ENCODE measurements at regions not wholly inside any gene's neighbourhood (a gene's known extent, or its start where the extent isn't known, plus 50 kb on each side); places are given as distances from the start of the nearest gene placed in this dataset.

DNA sequence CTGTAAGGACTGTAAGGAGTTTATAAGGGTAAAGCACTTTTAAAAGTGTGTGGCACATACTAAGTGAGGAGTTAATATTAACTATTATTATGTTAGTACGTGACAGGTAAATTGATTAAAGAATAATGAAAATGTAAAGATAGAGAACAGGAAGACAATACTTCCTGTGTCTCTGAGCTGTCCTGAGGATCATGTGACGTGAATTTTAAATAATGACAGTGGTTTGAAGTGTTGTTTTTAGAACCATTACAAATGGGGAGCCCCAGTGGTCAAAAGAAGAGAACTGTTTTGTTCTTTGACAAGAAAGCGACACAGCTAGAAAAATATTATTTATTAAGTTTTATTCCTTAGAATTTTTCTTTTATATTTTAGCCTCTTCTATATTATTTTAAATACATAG is 241.2 kb upstream of the STARD13 start:
- Histone ChIP-seq H3K9ac (ENCODE audit: insufficient read length) (no peak overlapping the region), H3K9me3 (ENCODE audit: low read depth, low read length) (peaks cover 4% of the 10 kb centered on the region; the same call in 1 of the 2 replicates), H3K36me3 (ENCODE audit: insufficient read depth, low read length) (no peaks in the 10 kb centered on the region), H3K4me3 (no peak overlapping the region), H3K27ac (no peak overlapping the region)
- TF ChIP-seq POLR2AphosphoS5 (IDR thresholded peaks at IDR 0.05; ENCODE audit: borderline replicate concordance, low read depth, low read length): no peak
- no peak for TF ChIP-seq FOXP2 (optimal IDR thresholded peaks at IDR 0.05; ENCODE audit: control extremely low read depth, extremely low read length, insufficient read depth)
- TF ChIP-seq EZH2 (IDR thresholded peaks at IDR 0.05): no peak
- DNase-seq (ENCODE audit: low read depth, low spot score): no peak

DNA sequence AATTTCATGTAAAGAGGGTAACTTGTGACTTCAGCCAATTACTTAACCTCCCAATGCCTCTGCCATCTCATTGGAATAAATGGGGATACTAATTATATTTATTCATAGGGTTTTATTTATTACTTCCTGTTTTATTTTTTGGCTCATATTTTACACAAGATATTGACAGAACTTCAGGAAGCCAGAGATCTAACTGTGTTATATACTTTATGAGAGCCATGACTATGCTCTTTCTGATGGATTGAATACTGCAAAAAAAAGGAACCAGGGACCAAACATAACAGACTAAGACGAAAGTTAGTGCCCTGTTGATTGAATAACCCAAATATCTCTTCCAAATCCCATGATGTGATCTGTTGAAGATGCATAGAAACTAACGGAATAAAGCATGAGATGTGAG is 243.3 kb upstream of the STARD13 start:
- peak overlapping the region; percentile 66 for H3K9ac ChIP-seq (ENCODE audit: insufficient read length)
- H3K9me3 ChIP-seq (ENCODE audit: low read depth, low read length): peaks cover 4% of the 10 kb centered on the region; the same call in 1 of the 2 replicates
- no peaks in the 10 kb centered on the region for H3K36me3 ChIP-seq (ENCODE audit: insufficient read depth, low read length)
- H3K27ac ChIP-seq: peak overlapping the region; percentile 98
- peak; percentile 49; the same call in 1 of the 2 replicates for TF ChIP-seq POLR2AphosphoS5 (IDR thresholded peaks at IDR 0.05; ENCODE audit: borderline replicate concordance, low read depth, low read length)
- no peak for TF ChIP-seq FOXP2 (optimal IDR thresholded peaks at IDR 0.05; ENCODE audit: control extremely low read depth, extremely low read length, insufficient read depth)
- DNase-seq (ENCODE audit: low read depth, low spot score): peak; percentile 83
- H3K4me3 ChIP-seq: peak overlapping the region; percentile 67

DNA sequence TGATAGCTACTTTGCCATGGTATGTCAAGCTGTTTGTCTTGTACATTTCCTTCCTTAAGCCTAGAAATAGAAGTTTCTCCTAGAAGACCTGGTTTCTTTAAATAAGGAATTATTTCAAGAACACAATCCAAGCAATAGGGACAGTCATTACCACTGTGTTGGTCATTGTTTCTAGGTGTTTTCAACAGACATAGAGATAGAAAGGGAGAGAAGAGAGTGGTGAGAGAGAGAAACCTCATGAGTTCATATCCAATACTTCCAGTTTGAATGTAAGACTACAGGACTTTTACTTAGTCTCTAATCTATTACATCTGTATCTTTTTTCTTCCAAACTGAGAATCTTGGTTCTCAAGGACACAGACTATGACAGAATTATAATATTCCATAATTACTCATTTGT is 245.9 kb upstream of the STARD13 start:
- H3K27ac ChIP-seq: no peak overlapping the region
- TF ChIP-seq POLR2AphosphoS5 (IDR thresholded peaks at IDR 0.05; ENCODE audit: borderline replicate concordance, low read depth, low read length) (no peak), EZH2 (IDR thresholded peaks at IDR 0.05) (no peak), FOXP2 (optimal IDR thresholded peaks at IDR 0.05; ENCODE audit: control extremely low read depth, extremely low read length, insufficient read depth) (no peak)
- H3K9ac ChIP-seq (ENCODE audit: insufficient read length): no peak overlapping the region
- H3K4me3 ChIP-seq: no peak overlapping the region
- peaks cover 4% of the 10 kb centered on the region; the same call in 1 of the 2 replicates for H3K9me3 ChIP-seq (ENCODE audit: low read depth, low read length)
- no peak for DNase-seq (ENCODE audit: low read depth, low spot score)
- H3K36me3 ChIP-seq (ENCODE audit: insufficient read depth, low read length): no peaks in the 10 kb centered on the region

DNA sequence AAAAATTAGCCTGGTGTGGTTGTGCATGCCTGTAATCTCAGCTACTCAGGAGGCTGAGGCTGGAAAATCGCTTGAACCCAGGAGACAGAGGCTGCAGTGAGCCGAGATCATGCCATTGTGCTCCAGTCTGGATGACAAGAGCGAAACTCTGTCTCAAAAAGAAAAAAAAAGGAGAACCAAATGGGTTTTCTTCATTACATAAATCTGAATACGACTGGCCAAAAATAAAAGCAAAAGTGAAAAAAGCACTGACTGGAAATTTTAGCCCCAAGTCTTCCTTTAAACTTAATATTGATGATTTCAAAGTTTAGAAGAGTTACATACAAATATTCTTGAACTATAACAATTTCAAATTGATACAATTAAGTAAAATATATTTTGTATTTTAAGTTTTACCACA is 249.5 kb upstream of the STARD13 start:
- no peak overlapping the region for H3K9ac ChIP-seq (ENCODE audit: insufficient read length)
- DNase-seq (ENCODE audit: low read depth, low spot score): no peak
- H3K4me3 ChIP-seq: no peak overlapping the region
- no peak overlapping the region for H3K27ac ChIP-seq
- no peaks in the 10 kb centered on the region; the same call in 1 of the 2 replicates for H3K36me3 ChIP-seq (ENCODE audit: insufficient read depth, low read length)
- TF ChIP-seq FOXP2 (optimal IDR thresholded peaks at IDR 0.05; ENCODE audit: control extremely low read depth, extremely low read length, insufficient read depth): no peak
- no peak for TF ChIP-seq POLR2AphosphoS5 (IDR thresholded peaks at IDR 0.05; ENCODE audit: borderline replicate concordance, low read depth, low read length)
- TF ChIP-seq EZH2 (IDR thresholded peaks at IDR 0.05): no peak
- H3K9me3 ChIP-seq (ENCODE audit: low read depth, low read length): peaks cover 4% of the 10 kb centered on the region; the same call in 1 of the 2 replicates

DNA sequence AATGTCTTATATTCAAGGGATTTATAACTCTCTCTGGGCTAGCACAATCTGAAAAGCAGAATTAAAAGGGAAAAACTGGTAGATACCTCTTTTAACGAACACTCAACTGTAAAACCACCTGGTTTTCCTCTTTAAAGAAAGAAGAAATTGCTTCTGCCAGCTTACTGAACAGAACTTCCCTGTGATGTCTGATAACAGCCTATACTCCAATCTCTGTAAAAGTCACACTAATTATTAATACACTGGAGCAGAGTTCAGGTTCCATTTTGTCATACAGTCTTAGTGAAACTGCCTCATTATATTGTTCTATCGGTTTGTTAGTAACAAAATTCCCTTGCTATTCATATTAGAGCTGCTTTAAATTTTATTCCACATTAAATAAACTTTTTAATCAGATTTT is 251.0 kb upstream of the STARD13 start:
- H3K36me3 ChIP-seq (ENCODE audit: insufficient read depth, low read length): no peaks in the 10 kb centered on the region; the same call in 1 of the 2 replicates
- no peaks in the 10 kb centered on the region for H3K9me3 ChIP-seq (ENCODE audit: low read depth, low read length)
- no peak overlapping the region for H3K4me3 ChIP-seq
- DNase-seq (ENCODE audit: low read depth, low spot score): no peak
- H3K27ac ChIP-seq: peak overlapping the region; percentile 88
- TF ChIP-seq POLR2AphosphoS5 (IDR thresholded peaks at IDR 0.05; ENCODE audit: borderline replicate concordance, low read depth, low read length) (no peak), EZH2 (IDR thresholded peaks at IDR 0.05) (no peak), FOXP2 (optimal IDR thresholded peaks at IDR 0.05; ENCODE audit: control extremely low read depth, extremely low read length, insufficient read depth) (no peak)
- no peak overlapping the region for H3K9ac ChIP-seq (ENCODE audit: insufficient read length)

DNA sequence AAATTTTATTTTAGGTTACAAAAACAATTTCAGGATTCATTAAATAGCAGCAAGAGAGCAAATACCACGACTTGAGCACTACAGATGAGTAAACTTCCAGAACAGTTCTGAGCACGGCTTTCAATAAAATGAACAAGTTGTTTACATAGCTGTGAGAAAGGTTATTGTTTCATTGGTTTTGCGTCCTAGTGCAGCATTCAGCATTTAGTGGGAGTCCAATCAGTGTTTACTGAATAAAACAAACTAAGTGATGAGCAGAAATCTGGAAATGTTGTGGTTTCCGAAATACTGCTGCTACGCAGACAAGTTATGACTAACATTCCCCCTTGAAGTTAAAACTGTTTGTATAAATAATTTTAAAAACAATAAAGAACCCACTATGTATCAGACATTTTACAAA is 251.5 kb upstream of the STARD13 start:
- no peak for DNase-seq (ENCODE audit: low read depth, low spot score)
- TF ChIP-seq EZH2 (IDR thresholded peaks at IDR 0.05) (no peak), POLR2AphosphoS5 (IDR thresholded peaks at IDR 0.05; ENCODE audit: borderline replicate concordance, low read depth, low read length) (no peak), FOXP2 (optimal IDR thresholded peaks at IDR 0.05; ENCODE audit: control extremely low read depth, extremely low read length, insufficient read depth) (no peak)
- H3K9ac ChIP-seq (ENCODE audit: insufficient read length): no peak overlapping the region
- H3K9me3 ChIP-seq (ENCODE audit: low read depth, low read length): no peaks in the 10 kb centered on the region
- no peaks in the 10 kb centered on the region; the same call in 1 of the 2 replicates for H3K36me3 ChIP-seq (ENCODE audit: insufficient read depth, low read length)
- H3K4me3 ChIP-seq: no peak overlapping the region
- H3K27ac ChIP-seq: peak overlapping the region; percentile 88

DNA sequence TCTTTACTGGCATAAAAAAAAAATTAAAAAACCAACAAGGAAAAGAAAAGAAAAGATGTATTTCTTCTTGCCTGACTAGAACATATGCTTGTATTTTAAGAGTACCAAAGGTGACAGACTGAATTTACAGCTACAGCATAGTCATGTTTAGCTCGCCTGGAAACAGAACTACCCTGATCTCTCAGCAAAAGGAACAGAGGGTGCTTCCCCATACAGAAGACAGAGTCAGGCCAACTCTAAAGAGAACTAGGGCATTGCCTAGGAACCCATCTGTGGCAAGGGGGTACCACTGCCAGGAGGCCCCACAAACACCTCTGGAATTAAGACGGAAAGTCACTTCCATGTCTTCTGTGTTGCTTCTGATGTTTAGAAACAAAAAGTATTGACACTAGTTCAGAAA is 252.1 kb upstream of the STARD13 start:
- no peaks in the 10 kb centered on the region for H3K9me3 ChIP-seq (ENCODE audit: low read depth, low read length)
- H3K36me3 ChIP-seq (ENCODE audit: insufficient read depth, low read length): no peaks in the 10 kb centered on the region; the same call in 1 of the 2 replicates
- TF ChIP-seq POLR2AphosphoS5 (IDR thresholded peaks at IDR 0.05; ENCODE audit: borderline replicate concordance, low read depth, low read length) (no peak), EZH2 (IDR thresholded peaks at IDR 0.05) (no peak), FOXP2 (optimal IDR thresholded peaks at IDR 0.05; ENCODE audit: control extremely low read depth, extremely low read length, insufficient read depth) (no peak)
- no peak for DNase-seq (ENCODE audit: low read depth, low spot score)
- peak overlapping the region; percentile 64 for H3K9ac ChIP-seq (ENCODE audit: insufficient read length)
- H3K27ac ChIP-seq: peak overlapping the region; percentile 88
- H3K4me3 ChIP-seq: peak overlapping the region; percentile 41

DNA sequence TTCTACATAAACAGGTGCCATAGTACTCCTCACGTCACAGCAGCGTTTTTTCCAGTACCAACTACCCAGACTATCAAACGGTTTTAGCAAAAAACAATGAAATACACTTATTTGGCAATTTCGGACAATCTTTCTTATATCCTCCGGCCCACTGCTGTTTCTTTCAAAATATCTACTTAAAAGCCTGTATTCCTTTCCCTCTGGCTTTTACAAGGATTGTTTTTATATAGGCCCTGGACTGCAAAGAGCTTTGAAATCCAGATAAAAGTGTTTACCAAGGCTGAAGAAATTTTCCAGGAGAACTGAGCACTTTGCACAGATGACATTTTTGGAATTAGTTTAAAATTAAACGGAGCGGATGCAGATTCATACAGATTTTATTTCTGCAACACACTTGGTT is 255.9 kb upstream of the STARD13 start:
- peak overlapping the region; percentile 98 for H3K9ac ChIP-seq (ENCODE audit: insufficient read length)

DNA sequence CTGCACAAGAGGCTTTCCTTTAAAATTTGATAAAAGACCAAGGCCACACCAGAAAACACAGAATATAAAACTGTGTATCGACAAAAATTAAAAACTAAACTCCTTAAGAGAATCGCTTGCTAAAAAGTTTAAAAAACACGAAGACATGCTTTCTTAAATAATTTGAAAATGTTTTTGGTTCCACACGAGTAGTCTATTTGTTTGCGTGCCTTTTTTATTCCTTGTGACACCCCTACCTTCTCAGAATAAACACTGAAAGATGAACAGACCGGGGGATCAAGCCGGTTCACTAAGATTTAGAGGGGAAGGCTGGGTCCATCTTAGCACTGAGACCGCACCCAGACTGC is 256.4 kb upstream of the STARD13 start:
- Histone ChIP-seq H3K9ac (ENCODE audit: insufficient read length) (peak overlapping the region; percentile 98), H3K4me3 (peak overlapping the region; percentile 87), H3K36me3 (ENCODE audit: insufficient read depth, low read length) (no peaks in the 10 kb centered on the region; the same call in 1 of the 2 replicates), H3K9me3 (ENCODE audit: low read depth, low read length) (no peaks in the 10 kb centered on the region; the same call in 1 of the 2 replicates), H3K27ac (peak overlapping the region; percentile 99)
- no peak for DNase-seq (ENCODE audit: low read depth, low spot score)
- TF ChIP-seq FOXP2 (optimal IDR thresholded peaks at IDR 0.05; ENCODE audit: control extremely low read depth, extremely low read length, insufficient read depth): no peak
- no peak for TF ChIP-seq EZH2 (IDR thresholded peaks at IDR 0.05)
- TF ChIP-seq POLR2AphosphoS5 (IDR thresholded peaks at IDR 0.05; ENCODE audit: borderline replicate concordance, low read depth, low read length): no peak

More for the DNA sequence above, 255.9 kb upstream of the STARD13 start:
- Histone ChIP-seq H3K9me3 (ENCODE audit: low read depth, low read length) (no peaks in the 10 kb centered on the region; the same call in 1 of the 2 replicates), H3K4me3 (peak overlapping the region; percentile 87), H3K36me3 (ENCODE audit: insufficient read depth, low read length) (no peaks in the 10 kb centered on the region; the same call in 1 of the 2 replicates), H3K27ac (peak overlapping the region; percentile 99)
- TF ChIP-seq FOXP2 (optimal IDR thresholded peaks at IDR 0.05; ENCODE audit: control extremely low read depth, extremely low read length, insufficient read depth): no peak
- no peak for TF ChIP-seq POLR2AphosphoS5 (IDR thresholded peaks at IDR 0.05; ENCODE audit: borderline replicate concordance, low read depth, low read length)
- TF ChIP-seq EZH2 (IDR thresholded peaks at IDR 0.05): no peak
- no peak for DNase-seq (ENCODE audit: low read depth, low spot score)

Data from SK-N-MC (cell line).